Suppressor macrophage treated with lipopolysaccharide for 4 hours (primary cell): ENCODE measurements at regions not wholly inside any gene's neighbourhood (a gene's known extent, or its start where the extent isn't known, plus 50 kb on each side); places are given as distances from the start of the nearest gene placed in this dataset.
"Not testable (repeated sequence)": the region's sequence is repeated elsewhere in the genome, so short reads cannot be mapped to it uniquely, and the experiment has no call there.

Source experiments
- DNase-seq: peaks from one replicate; pipeline ENCODE4 v3.0.0-alpha.2; 2020

DNA sequence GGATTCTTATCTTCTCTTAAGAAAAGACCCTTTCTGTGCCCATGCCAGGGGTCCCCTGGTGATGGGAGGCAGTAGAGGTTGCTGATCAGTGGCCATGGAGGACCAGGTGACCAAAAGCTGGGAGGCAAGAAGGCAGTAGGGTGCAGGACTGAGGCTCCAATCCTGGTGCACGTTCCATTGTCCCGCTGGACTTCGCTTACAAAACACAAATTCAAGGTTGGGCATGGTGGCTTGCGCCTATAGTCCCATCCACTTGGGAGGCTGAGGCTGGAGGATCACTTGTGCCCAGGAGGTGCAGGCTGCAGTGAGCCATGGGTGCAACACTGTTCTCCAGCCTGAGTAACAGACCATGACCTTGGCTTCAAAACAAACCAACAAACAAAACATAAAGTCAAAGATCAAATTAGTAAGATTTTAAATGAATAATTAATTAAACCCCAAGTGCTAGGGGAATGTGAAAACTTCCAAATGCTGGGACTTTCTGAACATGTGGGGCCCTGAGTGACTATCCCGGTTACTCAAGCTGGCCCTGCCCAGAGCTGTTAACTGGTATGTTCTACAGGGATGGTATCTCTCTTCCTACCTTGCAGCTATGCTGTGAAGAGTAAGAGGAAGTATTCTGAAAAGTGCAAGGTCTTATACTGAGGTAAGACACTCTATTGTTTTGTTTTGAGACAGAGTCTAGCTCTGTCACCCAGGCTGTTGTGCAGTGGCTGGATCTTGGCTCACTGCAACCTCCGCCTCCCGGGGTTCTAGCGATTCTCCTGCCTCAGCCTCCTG, 97.6 kb downstream of the LYZL2 start:
- no peak for DNase-seq

DNA sequence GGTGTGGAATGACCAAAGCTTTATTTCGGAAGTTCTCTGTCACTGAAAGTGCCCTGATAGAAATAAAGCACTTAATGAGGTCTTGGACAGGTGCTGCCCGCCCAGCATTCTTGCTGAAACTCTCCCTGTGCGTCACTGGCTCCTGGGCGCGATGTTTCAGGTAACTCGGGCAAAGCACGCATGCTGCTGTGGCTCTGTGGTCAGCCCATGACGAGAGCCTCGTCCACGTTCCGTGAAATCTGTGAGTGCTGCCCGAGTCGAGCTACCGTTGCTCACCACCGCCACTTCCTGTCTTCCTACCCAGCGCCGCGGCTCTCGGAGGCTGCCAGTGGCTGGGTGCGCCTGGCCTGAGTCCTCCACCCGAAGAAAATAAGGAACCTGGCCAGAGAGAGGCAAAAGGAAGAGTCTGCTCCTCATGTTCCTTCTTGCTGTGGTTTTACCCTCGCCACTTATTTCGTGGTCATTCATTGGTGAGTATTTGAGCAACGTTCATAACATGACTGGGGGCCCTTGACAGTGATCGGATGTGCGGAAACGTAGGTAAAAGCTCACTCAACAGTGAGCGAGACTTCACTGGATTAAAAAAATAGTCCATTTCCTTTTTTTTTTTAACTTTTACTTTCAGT, 95.5 kb downstream of the MAP3K8 start:
- DNase-seq: peak; percentile 94

DNA sequence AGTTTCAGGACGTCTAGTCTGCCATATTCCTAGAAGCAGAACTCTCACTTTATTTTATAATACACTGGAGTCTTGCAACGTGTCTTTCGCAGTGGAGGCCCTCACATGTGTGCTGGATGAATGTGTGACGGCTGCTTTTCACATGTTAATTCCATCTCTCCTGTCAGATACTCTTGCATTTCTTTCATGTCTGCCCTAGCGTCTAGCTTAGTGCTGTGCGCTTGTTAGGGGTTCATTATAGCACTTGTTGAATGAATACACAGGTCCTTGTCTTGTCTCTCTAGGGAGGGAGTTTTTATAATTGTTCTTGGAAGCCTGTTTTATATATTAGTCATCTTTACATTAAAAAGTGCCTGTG, 94.4 kb downstream of the MAP3K8 start:
- no peak for DNase-seq

GRCh38 chr10:30527623-30528428, 93.8 kb downstream of the MAP3K8 start:
- no peak for DNase-seq

DNA sequence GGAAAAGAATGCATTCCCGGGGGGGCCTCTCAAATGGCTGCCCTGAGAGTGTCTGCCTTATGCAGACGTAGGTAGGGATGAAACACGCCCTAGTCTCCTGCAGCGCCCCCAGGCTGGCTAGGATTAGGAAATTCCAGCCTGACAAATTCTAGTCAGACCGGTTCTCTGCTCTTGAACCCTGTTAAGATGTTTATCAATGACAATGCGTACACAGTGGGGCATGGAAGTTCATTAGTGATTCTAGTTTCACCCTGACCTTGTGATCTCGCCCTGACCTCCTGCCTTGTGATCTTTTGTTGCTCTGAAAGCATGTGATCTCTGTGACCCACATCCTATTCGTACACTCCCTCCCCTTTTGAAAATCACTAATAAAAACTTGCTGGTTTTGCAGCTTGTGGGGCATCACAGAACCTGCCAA, 88.7 kb downstream of the MAP3K8 start:
- DNase-seq: not testable (repeated sequence)

- no peak for DNase-seq
Observed at GRCh38 chr10:30518907-30519306, 84.9 kb downstream of the MAP3K8 start.
